ENCODE measurements at regions not wholly inside any gene's neighbourhood (a gene's known extent, or its start where the extent isn't known, plus 50 kb on each side); places are given as distances from the start of the nearest gene placed in this dataset.

DNA sequence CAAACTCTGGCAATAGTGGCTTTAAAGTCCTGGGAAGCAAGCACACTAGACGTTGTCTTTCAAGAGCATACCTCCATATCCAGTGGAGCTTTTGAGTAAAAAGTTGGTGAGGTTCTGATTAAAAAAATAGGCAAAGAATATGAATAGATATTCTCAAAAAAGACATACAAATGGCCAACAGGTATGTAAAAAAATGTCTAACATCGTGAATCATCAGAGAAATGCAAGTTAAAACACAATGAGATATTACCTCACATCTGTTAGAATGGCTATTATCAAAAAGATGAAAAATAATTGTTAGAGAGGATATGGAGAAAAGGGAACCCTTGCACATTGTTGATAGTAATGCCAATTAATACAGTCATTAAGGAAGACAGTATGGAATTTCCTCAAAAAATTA, 407.1 kb downstream of the MDFIC start:
- TF ChIP-seq ZSCAN29 (IDR thresholded peaks at IDR 0.05) (no peak), MXI1 (IDR thresholded peaks at IDR 0.05; ENCODE audit: low read depth, low read length) (no peak), CREM (IDR thresholded peaks at IDR 0.05; ENCODE audit: low read depth) (no peak), CTCF (IDR thresholded peaks at IDR 0.05 in 2 of 3, conservative IDR thresholded peaks at IDR 0.05 in 1 of 3; ENCODE audit: control insufficient read depth in 2 of 3, extremely low read depth in 1 of 3, insufficient read depth in 1 of 3, low read depth in 3 of 3, low read length in 3 of 3) (no peak), MLLT1 (IDR thresholded peaks at IDR 0.05) (no peak), NKRF (conservative IDR thresholded peaks at IDR 0.05) (no peak), JUND (IDR thresholded peaks at IDR 0.05; ENCODE audit: low read depth, low read length) (no peak)
- ATAC-seq, result no peak
- CTCF ChIA-PET, result no interaction called here
- Histone ChIP-seq H3K27ac (ENCODE audit: control insufficient read depth, insufficient read depth) (no peak overlapping the region), H3K79me2 (ENCODE audit: control insufficient read depth, insufficient read depth, low read length) (no peaks in the 10 kb centered on the region), H2AFZ (ENCODE audit: control insufficient read depth, low read depth, low read length) (no peak overlapping the region), H3K4me3 (no peak overlapping the region), H3K4me1 (ENCODE audit: control insufficient read depth, insufficient read depth, low read length) (no peaks in the 10 kb centered on the region), H3K27me3 (replicated peaks in 1 of 2; ENCODE audit: control insufficient read depth in 2 of 2, insufficient read depth in 2 of 2, low read length in 1 of 2) (no peaks in the 10 kb centered on the region), H3K9ac (ENCODE audit: control insufficient read depth, insufficient read depth, low read length) (no peak overlapping the region), H4K20me1 (ENCODE audit: control insufficient read depth, insufficient read depth) (no peaks in the 10 kb centered on the region), H3K36me3 (ENCODE audit: control insufficient read depth in 2 of 2, insufficient read depth in 2 of 2, low read length in 1 of 2) (no peaks in the 10 kb centered on the region), H3K9me3 (replicated peaks; ENCODE audit: control insufficient read depth, insufficient read depth, low read length) (no peaks in the 10 kb centered on the region), H3K4me2 (ENCODE audit: control insufficient read depth, insufficient read depth) (no peak overlapping the region)
- POLR2A ChIA-PET, result no interaction called here
- 0% methylated on average over 2 of the region's 2 CpGs for WGBS (ENCODE audit: insufficient coverage, insufficient replicate concordance, low lambda C conversion rate, missing lambda C conversion rate)
- intact Hi-C loops (cut with micrococcal nuclease; ENCODE audit: unreplicated experiment), result no loop called here
- no peak for DNase-seq (ENCODE audit: low read depth, low spot score)
- in situ Hi-C loops (cut with MboI), result no loop called here
- no TSS peak for BruUV-seq (replicated peaks)
- FAIRE-seq, result no peak
- RAD21 ChIA-PET (ENCODE audit: unreplicated experiment), result no interaction called here
- SMC1A ChIA-PET (ENCODE audit: uncharacterized antibody, unreplicated experiment), result no interaction called here
